ENCODE measurements at regions not wholly inside any gene's neighbourhood (a gene's known extent, or its start where the extent isn't known, plus 50 kb on each side); places are given as distances from the start of the nearest gene placed in this dataset.

GRCh38 chrX:94961730-94962129, 1287.7 kb downstream of the FAM133A start:
- no peaks in the 10 kb centered on the region for H3K9me3 ChIP-seq (ENCODE audit: severe bottlenecking)
- no peak for DNase-seq (ENCODE audit: low spot score)
- H3K36me3 ChIP-seq (ENCODE audit: low read depth) = no peaks in the 10 kb centered on the region
- H3K27me3 ChIP-seq (ENCODE audit: insufficient read depth, poor library complexity, severe bottlenecking) = no peaks in the 10 kb centered on the region
- H3K4me1 ChIP-seq (ENCODE audit: insufficient read depth, poor library complexity, severe bottlenecking) = no peaks in the 10 kb centered on the region
- no peak overlapping the region for H3K4me3 ChIP-seq (ENCODE audit: severe bottlenecking)
- H3K27ac ChIP-seq (ENCODE audit: poor library complexity, severe bottlenecking) = no peak overlapping the region
- ATAC-seq (ENCODE audit: low read depth) = no peak
- TF ChIP-seq CTCF (IDR thresholded peaks at IDR 0.05; ENCODE audit: poor library complexity, severe bottlenecking) = no peak

GRCh38 chrX:94977562-94977961, 1303.6 kb downstream of the FAM133A start:
- DNase-seq (ENCODE audit: low spot score) (no peak), ATAC-seq (ENCODE audit: low read depth) (no peak)
- TF ChIP-seq CTCF (IDR thresholded peaks at IDR 0.05; ENCODE audit: poor library complexity, severe bottlenecking) = no peak
- Histone ChIP-seq H3K36me3 (ENCODE audit: low read depth) (no peaks in the 10 kb centered on the region), H3K4me1 (ENCODE audit: insufficient read depth, poor library complexity, severe bottlenecking) (no peaks in the 10 kb centered on the region), H3K27ac (ENCODE audit: poor library complexity, severe bottlenecking) (no peak overlapping the region), H3K4me3 (ENCODE audit: severe bottlenecking) (no peak overlapping the region), H3K27me3 (ENCODE audit: insufficient read depth, poor library complexity, severe bottlenecking) (no peaks in the 10 kb centered on the region), H3K9me3 (ENCODE audit: severe bottlenecking) (no peaks in the 10 kb centered on the region)

- DNase-seq (ENCODE audit: low spot score) (no peak), ATAC-seq (ENCODE audit: low read depth) (no peak)
- H3K4me3 ChIP-seq (ENCODE audit: severe bottlenecking) = no peak overlapping the region
- no peaks in the 10 kb centered on the region for H3K9me3 ChIP-seq (ENCODE audit: severe bottlenecking)
- H3K36me3 ChIP-seq (ENCODE audit: low read depth) = no peaks in the 10 kb centered on the region
- H3K27me3 ChIP-seq (ENCODE audit: insufficient read depth, poor library complexity, severe bottlenecking) = no peaks in the 10 kb centered on the region
- H3K4me1 ChIP-seq (ENCODE audit: insufficient read depth, poor library complexity, severe bottlenecking) = no peaks in the 10 kb centered on the region
- no peak for TF ChIP-seq CTCF (IDR thresholded peaks at IDR 0.05; ENCODE audit: poor library complexity, severe bottlenecking)
- no peak overlapping the region for H3K27ac ChIP-seq (ENCODE audit: poor library complexity, severe bottlenecking)
These were observed 1304.0 kb downstream of the FAM133A start for GRCh38 chrX:94977986-94978385.
